ENCODE measurements at regions not wholly inside any gene's neighbourhood (a gene's known extent, or its start where the extent isn't known, plus 50 kb on each side); places are given as distances from the start of the nearest gene placed in this dataset.

- H3K4me3 ChIP-seq (ENCODE audit: low read depth, low read length): no peak overlapping the region
- H3K27me3 ChIP-seq (ENCODE audit: insufficient read depth, low read length): no peaks in the 10 kb centered on the region
- peaks cover 19% of the 10 kb centered on the region for H3K79me1 ChIP-seq (ENCODE audit: low read length)
- H2BK5ac ChIP-seq (ENCODE audit: low read depth, low read length, poor library complexity): no peak overlapping the region
- H3K14ac ChIP-seq (ENCODE audit: low read length): no peak overlapping the region
- no peak overlapping the region for H4K12ac ChIP-seq (ENCODE audit: low read depth, low read length)
- no peaks in the 10 kb centered on the region for H3K9me3 ChIP-seq (ENCODE audit: insufficient read depth, low read depth, low read length)
- no CpG with 5 or more reads among the region's 4 CpGs for WGBS (ENCODE audit: extremely low coverage, insufficient coverage, insufficient read length)
- no peak overlapping the region for H3K9ac ChIP-seq (ENCODE audit: low read length)
- no peaks in the 10 kb centered on the region for H3K36me3 ChIP-seq (ENCODE audit: control insufficient read depth in 1 of 2, insufficient read depth in 2 of 2, low read length in 2 of 2)
- H3K27ac ChIP-seq (ENCODE audit: low read depth, low read length): no peak overlapping the region
- peaks cover 9% of the 10 kb centered on the region for H3K79me2 ChIP-seq (ENCODE audit: control insufficient read depth, insufficient read depth, low read length, poor library complexity)
- no peak overlapping the region for H2AFZ ChIP-seq (ENCODE audit: insufficient read depth, low read length, poor library complexity)
- no peak overlapping the region for H3K18ac ChIP-seq (ENCODE audit: low read length)
- H3K4me2 ChIP-seq (ENCODE audit: low read length): no peak overlapping the region
- no peak overlapping the region for H3K23ac ChIP-seq (ENCODE audit: low read length)
- H2BK12ac ChIP-seq (ENCODE audit: low read length): peak overlapping the region; percentile 21
- H2AK5ac ChIP-seq (ENCODE audit: low read length): no peak overlapping the region
- no peak overlapping the region for H3K4ac ChIP-seq (ENCODE audit: low read depth, low read length)
- no peak overlapping the region for H2BK120ac ChIP-seq (ENCODE audit: insufficient read depth, low read length, poor library complexity)
- peaks cover 9 to 21% of the 10 kb centered on the region in 2 experiments for H3K4me1 ChIP-seq (ENCODE audit: control insufficient read depth in 1 of 2, insufficient read depth in 2 of 2, low read length in 2 of 2)
- H4K8ac ChIP-seq (ENCODE audit: low read depth, low read length): no peak overlapping the region
- H4K91ac ChIP-seq (ENCODE audit: low read depth, low read length): peak overlapping the region; percentile 70
- peak; percentile 55 to 79 for DNase-seq
Observed at GRCh38 chr13:40385858-40386180, 280.6 kb downstream of the FOXO1 start.

DNA sequence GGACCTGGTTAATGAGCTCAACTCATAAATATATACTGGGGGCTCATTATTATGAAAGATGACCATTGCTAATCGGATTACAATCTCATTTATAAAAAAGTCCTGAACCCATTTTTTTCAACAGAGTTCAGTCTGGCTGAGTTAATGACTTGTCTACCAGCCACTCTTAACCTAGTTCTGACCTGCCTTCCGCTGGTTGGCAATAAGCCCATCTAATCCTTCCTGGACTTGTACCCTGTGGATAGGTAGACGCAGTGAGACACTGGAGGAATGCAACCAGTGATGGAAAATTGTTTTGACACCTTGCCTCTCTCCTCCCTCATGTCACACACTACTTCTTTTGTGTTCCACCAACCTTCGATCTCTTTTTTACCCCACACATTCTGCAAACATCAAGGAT lies 279.9 kb downstream of the FOXO1 start:
- peak overlapping the region; percentile 11 for H3K23ac ChIP-seq (ENCODE audit: low read length)
- peaks cover 9% of the 10 kb centered on the region for H3K79me2 ChIP-seq (ENCODE audit: control insufficient read depth, insufficient read depth, low read length, poor library complexity)
- no CpG with 5 or more reads among the region's 4 CpGs for WGBS (ENCODE audit: extremely low coverage, insufficient coverage, insufficient read length)
- no peak overlapping the region for H2AFZ ChIP-seq (ENCODE audit: insufficient read depth, low read length, poor library complexity)
- H3K4ac ChIP-seq (ENCODE audit: low read depth, low read length): no peak overlapping the region
- H3K27ac ChIP-seq (ENCODE audit: low read depth, low read length): no peak overlapping the region
- no peak overlapping the region for H3K4me3 ChIP-seq (ENCODE audit: low read depth, low read length)
- H2BK12ac ChIP-seq (ENCODE audit: low read length): no peak overlapping the region
- no peak overlapping the region for H2AK5ac ChIP-seq (ENCODE audit: low read length)
- H4K8ac ChIP-seq (ENCODE audit: low read depth, low read length): no peak overlapping the region
- H3K9ac ChIP-seq (ENCODE audit: low read length): no peak overlapping the region
- H3K18ac ChIP-seq (ENCODE audit: low read length): no peak overlapping the region
- no peak overlapping the region for H4K91ac ChIP-seq (ENCODE audit: low read depth, low read length)
- H3K36me3 ChIP-seq (ENCODE audit: control insufficient read depth in 1 of 2, insufficient read depth in 2 of 2, low read length in 2 of 2): no peaks in the 10 kb centered on the region
- H3K4me1 ChIP-seq (ENCODE audit: control insufficient read depth in 1 of 2, insufficient read depth in 2 of 2, low read length in 2 of 2): peaks cover 9 to 21% of the 10 kb centered on the region in 2 experiments
- H3K79me1 ChIP-seq (ENCODE audit: low read length): peaks cover 18% of the 10 kb centered on the region
- H2BK120ac ChIP-seq (ENCODE audit: insufficient read depth, low read length, poor library complexity): no peak overlapping the region
- no peak overlapping the region for H2BK5ac ChIP-seq (ENCODE audit: low read depth, low read length, poor library complexity)
- H4K12ac ChIP-seq (ENCODE audit: low read depth, low read length): no peak overlapping the region
- H3K27me3 ChIP-seq (ENCODE audit: insufficient read depth, low read length): no peaks in the 10 kb centered on the region
- no peak for DNase-seq
- no peak overlapping the region for H3K14ac ChIP-seq (ENCODE audit: low read length)
- H3K4me2 ChIP-seq (ENCODE audit: low read length): no peak overlapping the region
- H3K9me3 ChIP-seq (ENCODE audit: insufficient read depth, low read depth, low read length): no peaks in the 10 kb centered on the region

DNA sequence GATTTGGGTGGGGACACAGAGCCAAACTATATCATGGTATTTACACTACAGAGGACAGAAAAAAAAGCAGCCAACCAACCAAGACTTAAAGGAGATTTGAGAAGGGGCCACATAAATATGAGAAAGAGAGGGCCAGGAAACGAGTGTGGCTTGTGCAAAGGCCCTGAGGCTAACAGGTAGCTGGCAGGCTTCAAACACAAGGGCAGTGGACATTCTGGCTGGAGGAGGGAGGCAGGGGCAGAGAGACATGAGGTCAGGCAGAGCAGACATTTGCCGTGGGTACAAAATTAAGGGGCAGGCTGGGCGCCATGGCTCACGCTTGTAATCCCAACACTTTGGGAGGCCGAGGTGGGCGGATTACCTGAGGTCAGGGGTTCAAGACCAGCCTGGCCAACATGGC lies 278.7 kb downstream of the FOXO1 start:
- no peak overlapping the region for H3K27ac ChIP-seq (ENCODE audit: low read depth, low read length)
- no peak overlapping the region for H3K14ac ChIP-seq (ENCODE audit: low read length)
- H3K79me2 ChIP-seq (ENCODE audit: control insufficient read depth, insufficient read depth, low read length, poor library complexity): peaks cover 2% of the 10 kb centered on the region
- WGBS (ENCODE audit: extremely low coverage, insufficient coverage, insufficient read length): no CpG with 5 or more reads among the region's 6 CpGs
- H3K4ac ChIP-seq (ENCODE audit: low read depth, low read length): no peak overlapping the region
- H3K4me1 ChIP-seq (ENCODE audit: control insufficient read depth in 1 of 2, insufficient read depth in 2 of 2, low read length in 2 of 2): peaks cover 3 to 14% of the 10 kb centered on the region in 2 experiments
- no peak overlapping the region for H2BK12ac ChIP-seq (ENCODE audit: low read length)
- no peak overlapping the region for H2AFZ ChIP-seq (ENCODE audit: insufficient read depth, low read length, poor library complexity)
- H3K9me3 ChIP-seq (ENCODE audit: insufficient read depth, low read depth, low read length): no peaks in the 10 kb centered on the region
- no peak overlapping the region for H4K12ac ChIP-seq (ENCODE audit: low read depth, low read length)
- no peak overlapping the region for H3K18ac ChIP-seq (ENCODE audit: low read length)
- H3K23ac ChIP-seq (ENCODE audit: low read length): no peak overlapping the region
- H3K4me2 ChIP-seq (ENCODE audit: low read length): no peak overlapping the region
- H4K8ac ChIP-seq (ENCODE audit: low read depth, low read length): no peak overlapping the region
- no peak overlapping the region for H2BK5ac ChIP-seq (ENCODE audit: low read depth, low read length, poor library complexity)
- H4K91ac ChIP-seq (ENCODE audit: low read depth, low read length): no peak overlapping the region
- H3K79me1 ChIP-seq (ENCODE audit: low read length): peaks cover 9% of the 10 kb centered on the region
- H3K4me3 ChIP-seq (ENCODE audit: low read depth, low read length): no peak overlapping the region
- H3K9ac ChIP-seq (ENCODE audit: low read length): no peak overlapping the region
- H2AK5ac ChIP-seq (ENCODE audit: low read length): no peak overlapping the region
- no peak overlapping the region for H2BK120ac ChIP-seq (ENCODE audit: insufficient read depth, low read length, poor library complexity)
- no peak for DNase-seq
- H3K27me3 ChIP-seq (ENCODE audit: insufficient read depth, low read length): no peaks in the 10 kb centered on the region
- no peaks in the 10 kb centered on the region for H3K36me3 ChIP-seq (ENCODE audit: control insufficient read depth in 1 of 2, insufficient read depth in 2 of 2, low read length in 2 of 2)

GRCh38 chr13:40388617-40389016 lies 277.8 kb downstream of the FOXO1 start:
- Histone ChIP-seq H3K79me2 (ENCODE audit: control insufficient read depth, insufficient read depth, low read length, poor library complexity) (no peaks in the 10 kb centered on the region), H3K4me1 (ENCODE audit: control insufficient read depth in 1 of 2, insufficient read depth in 2 of 2, low read length in 2 of 2) (peaks cover 3 to 8% of the 10 kb centered on the region in 2 experiments), H3K9ac (ENCODE audit: low read length) (no peak overlapping the region), H3K9me3 (ENCODE audit: insufficient read depth, low read depth, low read length) (no peaks in the 10 kb centered on the region), H3K14ac (ENCODE audit: low read length) (peak overlapping the region; percentile 11), H4K91ac (ENCODE audit: low read depth, low read length) (no peak overlapping the region), H3K4ac (ENCODE audit: low read depth, low read length) (no peak overlapping the region), H3K36me3 (ENCODE audit: control insufficient read depth in 1 of 2, insufficient read depth in 2 of 2, low read length in 2 of 2) (no peaks in the 10 kb centered on the region), H2AFZ (ENCODE audit: insufficient read depth, low read length, poor library complexity) (no peak overlapping the region), H3K4me3 (ENCODE audit: low read depth, low read length) (no peak overlapping the region), H2BK5ac (ENCODE audit: low read depth, low read length, poor library complexity) (no peak overlapping the region), H3K4me2 (ENCODE audit: low read length) (no peak overlapping the region), H3K27ac (ENCODE audit: low read depth, low read length) (no peak overlapping the region), H3K27me3 (ENCODE audit: insufficient read depth, low read length) (no peaks in the 10 kb centered on the region), H3K18ac (ENCODE audit: low read length) (peak overlapping the region; percentile 34), H4K12ac (ENCODE audit: low read depth, low read length) (no peak overlapping the region), H3K23ac (ENCODE audit: low read length) (no peak overlapping the region), H4K8ac (ENCODE audit: low read depth, low read length) (no peak overlapping the region), H3K79me1 (ENCODE audit: low read length) (peaks cover 4% of the 10 kb centered on the region), H2AK5ac (ENCODE audit: low read length) (no peak overlapping the region), H2BK12ac (ENCODE audit: low read length) (no peak overlapping the region), H2BK120ac (ENCODE audit: insufficient read depth, low read length, poor library complexity) (no peak overlapping the region)
- WGBS (ENCODE audit: extremely low coverage, insufficient coverage, insufficient read length): no CpG with 5 or more reads among the region's 11 CpGs
- DNase-seq: no peak

Data from trophoblast cell (in vitro differentiated cells and primary cell).